HAP-1 (cell line): ENCODE measurements at regions not wholly inside any gene's neighbourhood (a gene's known extent, or its start where the extent isn't known, plus 50 kb on each side); places are given as distances from the start of the nearest gene placed in this dataset.
A peak's percentile ranks its signal among the peaks of the same experiment; 100 is the strongest.

Source experiments
- DNase-seq, 2 experiments: peaks; one replicate each; pipeline ENCODE4 v3.0.0-alpha.2; 2016 to 2020; ENCODE audit warnings: low spot score in 2 of 2
- H3K27me3 ChIP-seq: fragments of 250-450 bp; sonication (Bioruptor Pico); 2 replicates; pipeline ENCODE4 v1.5.1; 2020; ENCODE audit warnings: low read depth, mild to moderate bottlenecking, moderate library complexity
- H3K36me3 ChIP-seq: fragments of 250-450 bp; sonication (Bioruptor Pico); replicated peaks from 2 replicates; pipeline ENCODE4 v1.5.1; 2020; ENCODE audit warnings: mild to moderate bottlenecking
- H3K4me1 ChIP-seq: fragments of 250-450 bp; sonication (Bioruptor Pico); 2 replicates; pipeline ENCODE4 v1.5.1; 2020; ENCODE audit warnings: mild to moderate bottlenecking
- H3K4me3 ChIP-seq: fragments of 250-450 bp; sonication (Bioruptor Pico); 2 replicates; pipeline ENCODE4 v1.5.1; 2020; ENCODE audit warnings: mild to moderate bottlenecking, moderate library complexity
- H3K9me3 ChIP-seq: fragments of 250-450 bp; sonication (Bioruptor Pico); 2 replicates; pipeline ENCODE4 v1.5.1; 2020; ENCODE audit warnings: mild to moderate bottlenecking, moderate library complexity
- in situ Hi-C: fragments of 300-500 bp; cut with MboI; formaldehyde crosslinking; loops from 3 replicates; pipeline ENCODE4 v1.14.3; 2020; ENCODE audit warnings: low sequenced_read_pairs, inconsistent platforms, mixed read lengths

DNA sequence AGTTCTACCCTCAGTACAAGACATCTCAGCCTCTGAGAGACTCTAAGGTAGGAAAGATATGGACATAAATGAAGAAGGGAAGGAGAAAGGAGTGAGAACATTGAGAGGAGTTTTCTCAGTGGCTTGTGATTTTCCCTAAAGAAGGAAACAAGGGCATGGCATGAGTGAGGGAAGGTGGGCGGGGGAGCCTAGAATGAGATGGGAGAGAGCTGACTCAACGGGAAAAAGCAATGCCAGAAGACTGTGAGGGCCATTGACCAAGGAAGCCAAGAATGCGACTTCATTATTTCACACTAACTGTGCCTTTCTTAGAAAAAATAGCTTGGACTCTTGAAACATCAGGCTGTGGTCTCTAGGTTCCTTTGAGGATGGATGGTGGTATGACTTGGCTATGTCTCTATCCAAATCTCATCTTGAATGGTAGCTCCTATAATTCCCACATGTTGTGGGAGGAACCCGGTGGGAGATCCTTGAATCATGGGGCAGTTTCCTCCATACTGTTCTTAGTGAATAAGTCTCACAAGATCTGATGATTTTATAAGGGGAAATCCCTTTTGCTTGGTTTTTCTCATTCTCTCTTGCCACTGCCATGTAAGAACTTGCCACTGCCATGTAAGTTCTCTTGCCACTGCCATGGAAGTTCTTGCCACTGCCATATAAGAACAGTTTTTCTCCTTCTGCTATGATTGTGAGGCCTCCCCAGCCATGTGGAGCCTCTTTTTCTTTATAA lies 279.6 kb downstream of the NUAK1 start:
- Histone ChIP-seq H3K4me1 (no peaks in the 10 kb centered on the region), H3K36me3 (no peaks in the 10 kb centered on the region), H3K9me3 (no peaks in the 10 kb centered on the region), H3K4me3 (no peak overlapping the region), H3K27me3 (no peaks in the 10 kb centered on the region)
- in situ Hi-C loops = no loop called here
- no peak for DNase-seq

DNA sequence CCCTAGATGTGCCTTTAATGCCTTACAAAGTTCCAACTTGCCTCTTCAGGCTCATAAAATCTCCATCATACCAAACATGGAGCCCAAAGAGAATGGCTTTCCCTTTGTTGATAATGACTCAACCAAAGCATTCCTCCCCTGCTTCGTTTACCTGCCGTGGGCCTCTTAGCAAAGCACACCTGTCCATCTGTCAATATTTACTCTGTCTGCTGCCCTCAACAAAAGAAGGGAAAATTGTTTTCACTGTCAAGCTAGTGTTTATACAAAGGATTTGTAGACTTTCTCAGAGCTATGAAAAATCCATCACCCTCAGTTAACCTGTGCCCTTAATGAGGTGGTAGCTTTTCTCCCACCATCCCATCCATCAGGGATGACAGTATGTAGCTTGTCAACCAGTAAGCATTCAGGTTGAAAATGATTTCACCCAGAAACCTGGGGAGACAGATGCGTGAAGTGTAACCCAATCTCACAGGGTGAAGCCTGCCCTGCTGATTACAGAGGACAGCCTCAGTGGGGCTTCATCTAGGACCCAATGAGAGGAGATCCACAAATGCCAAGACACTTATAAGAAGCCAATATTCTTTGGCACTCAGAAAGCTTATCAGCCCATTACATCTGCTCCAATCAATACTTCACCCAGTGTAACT lies 278.1 kb downstream of the NUAK1 start:
- H3K27me3 ChIP-seq = no peaks in the 10 kb centered on the region
- no peaks in the 10 kb centered on the region for H3K4me1 ChIP-seq
- no peaks in the 10 kb centered on the region for H3K9me3 ChIP-seq
- H3K4me3 ChIP-seq = no peak overlapping the region
- DNase-seq = no peak
- in situ Hi-C loops = no loop called here
- H3K36me3 ChIP-seq = no peaks in the 10 kb centered on the region

DNA sequence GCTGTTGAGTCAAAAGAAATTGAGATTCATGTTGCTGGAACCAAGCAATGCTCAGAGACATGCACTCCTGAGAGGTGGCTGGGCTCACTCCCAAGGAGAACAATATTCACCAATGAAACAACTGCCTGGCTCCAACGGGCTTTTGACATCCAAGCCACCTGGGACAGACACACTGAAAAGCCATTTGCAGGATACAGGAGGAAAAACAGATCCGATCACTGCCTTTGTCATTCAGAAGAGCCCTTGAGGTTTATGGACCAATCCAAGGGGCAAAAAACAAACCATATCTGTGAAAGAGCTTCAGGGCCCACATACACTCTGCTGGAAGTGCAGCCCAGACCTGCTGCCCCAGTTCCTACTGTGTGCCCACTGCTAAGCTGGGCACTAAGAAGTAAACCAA lies 277.5 kb downstream of the NUAK1 start:
- Histone ChIP-seq H3K27me3 (no peaks in the 10 kb centered on the region), H3K4me3 (no peak overlapping the region), H3K9me3 (no peaks in the 10 kb centered on the region), H3K4me1 (no peaks in the 10 kb centered on the region), H3K36me3 (no peaks in the 10 kb centered on the region)
- in situ Hi-C loops = no loop called here
- DNase-seq = peak in 1 of 2 experiments; percentile 6

DNA sequence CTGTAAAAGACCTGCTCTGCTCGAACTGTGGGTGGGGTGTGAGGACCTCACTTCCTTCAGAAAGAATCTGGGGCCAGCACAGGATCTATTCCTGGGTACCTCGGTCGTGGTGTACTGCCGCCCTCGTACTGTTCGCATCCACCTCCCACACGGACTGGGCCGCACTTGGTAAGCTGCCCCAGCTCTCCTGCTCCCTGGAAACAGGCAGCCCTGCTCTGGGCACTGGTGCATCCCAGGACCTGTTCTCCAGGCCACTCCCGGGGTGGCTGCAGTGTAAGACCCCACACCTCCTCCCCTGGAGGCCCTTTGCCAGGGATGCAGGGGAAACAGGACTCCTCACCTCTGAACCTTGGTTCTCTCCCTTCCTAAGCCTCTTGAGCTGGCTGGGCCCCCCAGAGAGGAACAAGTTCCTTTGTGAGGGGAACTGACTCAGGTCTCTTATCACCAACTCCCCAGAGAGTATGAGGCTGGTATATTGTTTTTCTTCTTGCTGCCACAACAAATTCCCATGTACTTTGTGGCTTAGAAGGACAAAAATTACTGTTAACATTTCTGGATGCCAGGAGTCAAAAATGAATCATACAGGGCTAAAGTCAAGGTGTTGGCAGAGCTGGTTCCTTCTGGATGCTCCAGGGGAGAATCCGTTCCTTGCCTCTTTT lies 276.5 kb downstream of the NUAK1 start:
- Histone ChIP-seq H3K27me3 (no peaks in the 10 kb centered on the region), H3K9me3 (no peaks in the 10 kb centered on the region), H3K4me1 (no peaks in the 10 kb centered on the region), H3K36me3 (no peaks in the 10 kb centered on the region), H3K4me3 (no peak overlapping the region)
- DNase-seq = no peak
- in situ Hi-C loops = no loop called here

DNA sequence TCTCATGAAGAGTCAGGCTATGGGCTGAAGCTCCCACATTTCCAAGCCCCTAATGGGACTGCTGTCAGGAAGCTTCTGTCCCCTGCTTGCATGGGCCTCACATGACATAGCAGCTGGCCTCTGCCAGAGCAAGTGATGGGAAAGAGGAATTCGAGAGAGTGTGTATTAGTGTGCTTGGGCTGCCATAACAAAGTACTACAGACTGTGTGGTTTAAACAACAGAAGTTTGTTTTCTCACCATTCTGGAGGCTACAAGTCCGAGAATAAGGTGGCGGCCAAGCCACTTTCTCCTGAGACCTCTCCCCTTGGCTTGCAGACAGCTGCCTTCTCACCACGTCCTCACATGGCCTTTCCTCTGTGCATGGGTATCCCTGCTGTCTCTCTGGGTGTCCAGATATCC lies 274.4 kb downstream of the NUAK1 start:
- no peaks in the 10 kb centered on the region for H3K9me3 ChIP-seq
- no peaks in the 10 kb centered on the region for H3K27me3 ChIP-seq
- no peaks in the 10 kb centered on the region for H3K4me1 ChIP-seq
- H3K36me3 ChIP-seq = no peaks in the 10 kb centered on the region
- H3K4me3 ChIP-seq = no peak overlapping the region
- no peak for DNase-seq
- in situ Hi-C loops = no loop called here

DNA sequence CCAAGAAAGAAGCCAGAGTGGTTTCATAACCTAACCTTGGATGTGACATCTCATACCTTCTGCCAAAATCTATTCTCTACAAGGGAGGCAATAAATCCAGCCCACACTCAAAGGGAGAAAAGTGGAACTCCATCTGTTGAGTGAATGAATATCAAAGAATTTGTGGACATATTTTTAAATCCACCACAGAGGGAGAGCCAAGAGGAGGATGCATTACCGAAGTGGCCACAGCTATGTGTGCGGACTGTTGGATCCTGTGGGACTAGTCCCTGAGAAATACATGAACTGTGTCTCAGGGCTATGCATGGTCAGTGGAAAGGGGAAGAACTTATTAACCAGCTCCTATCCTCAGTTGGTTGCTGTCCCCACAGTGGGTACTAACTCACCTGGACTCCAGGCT lies 273.9 kb downstream of the NUAK1 start:
- no peak for DNase-seq
- in situ Hi-C loops = no loop called here
- Histone ChIP-seq H3K4me1 (no peaks in the 10 kb centered on the region), H3K36me3 (no peaks in the 10 kb centered on the region), H3K27me3 (no peaks in the 10 kb centered on the region), H3K9me3 (no peaks in the 10 kb centered on the region), H3K4me3 (no peak overlapping the region)

DNA sequence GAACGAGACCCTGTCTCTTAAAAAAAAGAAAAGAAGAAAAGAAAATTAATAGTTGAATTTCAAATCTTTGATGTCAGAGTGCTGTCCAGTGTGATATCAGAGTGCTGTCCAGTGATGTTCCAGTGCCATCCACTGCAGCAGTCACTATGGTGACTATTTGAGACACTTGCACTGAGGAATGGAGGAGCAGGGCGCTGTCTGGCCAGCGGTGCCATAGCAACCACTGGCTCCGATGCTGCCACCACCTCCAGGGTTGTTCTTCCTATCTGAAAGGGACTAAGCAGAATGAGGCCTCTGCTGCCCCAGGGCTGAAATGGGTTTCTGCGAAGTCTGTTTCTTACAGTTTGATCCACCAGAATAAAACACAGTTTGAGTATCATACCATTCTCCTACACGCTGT lies 272.9 kb downstream of the NUAK1 start:
- Histone ChIP-seq H3K36me3 (no peaks in the 10 kb centered on the region), H3K4me1 (no peaks in the 10 kb centered on the region), H3K4me3 (no peak overlapping the region), H3K9me3 (no peaks in the 10 kb centered on the region), H3K27me3 (no peaks in the 10 kb centered on the region)
- DNase-seq = no peak
- in situ Hi-C loops = no loop called here

DNA sequence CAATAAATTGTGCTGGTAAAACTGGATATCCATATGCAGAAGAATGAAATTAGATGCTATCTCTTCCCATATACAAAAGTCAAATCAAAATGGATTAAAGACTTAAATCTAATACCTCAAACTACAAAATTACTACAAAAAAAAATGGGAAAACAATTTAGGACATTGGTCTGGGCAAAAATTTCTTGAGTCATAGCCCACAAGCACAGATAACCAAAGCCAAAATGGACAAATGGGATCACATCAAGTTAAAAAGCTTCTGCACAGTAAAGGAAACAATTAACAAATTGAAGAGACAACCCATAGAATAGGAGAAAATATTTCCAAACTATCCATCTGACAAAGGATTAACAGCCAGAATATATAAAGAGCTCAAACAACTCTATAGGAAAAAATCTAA lies 264.6 kb downstream of the NUAK1 start:
- H3K27me3 ChIP-seq = no peaks in the 10 kb centered on the region
- H3K4me3 ChIP-seq = no peak overlapping the region
- no peaks in the 10 kb centered on the region for H3K9me3 ChIP-seq
- in situ Hi-C loops = no loop called here
- H3K4me1 ChIP-seq = peaks cover 2% of the 10 kb centered on the region; the same call in 1 of the 2 replicates
- no peak for DNase-seq
- H3K36me3 ChIP-seq = no peaks in the 10 kb centered on the region

DNA sequence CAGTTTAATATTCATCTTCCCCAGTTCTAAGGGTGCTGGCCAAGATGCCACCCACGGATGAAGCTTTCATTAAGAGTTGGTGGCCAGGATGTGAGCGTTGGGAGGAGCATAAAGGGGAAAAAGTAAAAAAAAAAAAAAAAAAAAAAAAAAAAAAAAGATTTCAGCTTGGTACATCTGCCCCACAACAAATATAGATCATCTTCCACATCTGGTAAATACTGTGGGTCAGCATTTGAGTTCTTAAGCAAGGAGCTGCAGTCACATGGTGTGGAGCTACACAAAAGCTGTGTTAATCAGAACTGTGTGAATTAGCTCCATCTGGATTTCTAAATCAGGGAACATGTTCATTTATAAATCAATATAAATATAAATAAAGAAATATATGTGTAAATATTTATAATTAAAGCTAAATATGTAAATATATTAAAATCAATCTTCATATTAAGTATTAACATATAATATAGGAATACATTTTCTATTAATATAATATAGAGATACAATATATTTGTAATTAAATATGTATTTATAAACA lies 262.3 kb downstream of the NUAK1 start:
- in situ Hi-C loops = no loop called here
- peaks cover 2% of the 10 kb centered on the region; the same call in 1 of the 2 replicates for H3K4me1 ChIP-seq
- H3K4me3 ChIP-seq = no peak overlapping the region
- no peaks in the 10 kb centered on the region for H3K9me3 ChIP-seq
- H3K36me3 ChIP-seq = no peaks in the 10 kb centered on the region
- H3K27me3 ChIP-seq = no peaks in the 10 kb centered on the region
- DNase-seq = no peak

DNA sequence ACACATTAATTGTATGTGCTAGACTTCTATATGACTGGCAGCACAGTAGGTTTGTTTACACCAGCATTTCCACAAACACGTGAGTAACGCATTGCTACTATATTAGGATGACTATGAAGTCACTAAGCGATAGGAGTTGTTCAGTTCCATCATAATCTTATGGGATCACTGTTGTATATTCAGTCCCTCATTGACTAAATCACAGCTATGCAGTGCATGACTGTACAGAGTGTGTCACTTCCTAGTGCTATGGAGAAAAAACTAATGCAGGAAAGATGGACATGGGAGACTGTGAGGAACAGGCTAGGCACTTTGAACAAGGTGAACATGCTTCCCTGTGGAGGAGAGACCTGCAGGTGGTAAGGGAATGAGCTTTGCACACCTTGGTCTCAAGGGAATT lies 259.8 kb downstream of the NUAK1 start:
- H3K4me1 ChIP-seq = no peaks in the 10 kb centered on the region
- no peak for DNase-seq
- H3K9me3 ChIP-seq = no peaks in the 10 kb centered on the region
- in situ Hi-C loops = no loop called here
- no peaks in the 10 kb centered on the region for H3K27me3 ChIP-seq
- H3K4me3 ChIP-seq = no peak overlapping the region
- H3K36me3 ChIP-seq = no peaks in the 10 kb centered on the region

DNA sequence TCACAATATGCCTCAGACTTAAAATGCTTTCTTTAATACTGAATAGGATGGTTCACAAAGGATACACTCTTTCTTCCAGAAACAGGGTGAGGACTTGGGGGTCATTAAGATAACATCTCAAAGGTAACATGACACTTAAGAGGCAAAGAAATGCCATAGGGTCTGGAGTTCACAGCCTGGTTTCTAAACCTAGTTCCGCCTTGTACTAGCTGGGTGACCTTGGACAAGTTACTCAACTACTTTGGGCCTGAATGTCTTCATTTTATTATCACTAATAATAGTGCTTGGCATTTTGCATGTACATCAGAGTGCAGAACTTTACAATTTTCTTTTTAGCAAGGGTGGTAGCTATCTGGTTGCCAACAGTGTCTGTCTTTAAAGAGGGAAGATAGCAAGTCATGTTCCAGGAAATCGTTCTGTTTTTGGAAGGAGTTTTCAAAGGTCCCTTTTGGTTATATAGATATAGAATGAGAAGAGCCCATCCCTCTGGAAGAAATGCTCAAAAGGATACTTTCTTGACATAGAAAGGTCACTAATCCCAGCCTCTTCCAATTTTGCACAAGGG lies 257.8 kb downstream of the NUAK1 start:
- Histone ChIP-seq H3K4me3 (no peak overlapping the region), H3K9me3 (no peaks in the 10 kb centered on the region), H3K4me1 (no peaks in the 10 kb centered on the region), H3K36me3 (no peaks in the 10 kb centered on the region), H3K27me3 (no peaks in the 10 kb centered on the region)
- DNase-seq = no peak
- in situ Hi-C loops = no loop called here

DNA sequence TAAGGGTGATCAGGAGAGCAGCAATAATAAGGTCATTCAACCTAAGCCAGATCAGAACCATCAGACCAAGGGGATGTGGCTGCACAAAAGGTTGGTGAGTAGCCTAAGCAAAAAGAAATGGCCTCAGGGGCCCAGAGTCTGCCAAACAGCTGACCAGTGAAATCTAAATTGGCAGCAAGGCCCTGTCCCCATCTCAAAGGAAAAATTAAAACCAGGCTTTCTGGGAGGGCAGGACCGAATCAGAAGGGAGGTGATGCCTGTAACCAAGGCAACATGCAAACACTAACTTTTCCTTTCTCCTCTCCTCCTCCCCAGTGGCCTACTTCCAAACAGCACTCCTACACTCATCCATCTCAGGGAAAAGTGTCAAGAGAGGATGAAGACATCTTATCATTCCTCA lies 256.4 kb downstream of the NUAK1 start:
- in situ Hi-C loops = no loop called here
- Histone ChIP-seq H3K4me1 (no peaks in the 10 kb centered on the region), H3K36me3 (no peaks in the 10 kb centered on the region), H3K4me3 (no peak overlapping the region), H3K9me3 (0 out of 2 replicates have a peak, but pooled peaks cover 3% of the 10 kb centered on the region), H3K27me3 (no peaks in the 10 kb centered on the region)
- DNase-seq = no peak

DNA sequence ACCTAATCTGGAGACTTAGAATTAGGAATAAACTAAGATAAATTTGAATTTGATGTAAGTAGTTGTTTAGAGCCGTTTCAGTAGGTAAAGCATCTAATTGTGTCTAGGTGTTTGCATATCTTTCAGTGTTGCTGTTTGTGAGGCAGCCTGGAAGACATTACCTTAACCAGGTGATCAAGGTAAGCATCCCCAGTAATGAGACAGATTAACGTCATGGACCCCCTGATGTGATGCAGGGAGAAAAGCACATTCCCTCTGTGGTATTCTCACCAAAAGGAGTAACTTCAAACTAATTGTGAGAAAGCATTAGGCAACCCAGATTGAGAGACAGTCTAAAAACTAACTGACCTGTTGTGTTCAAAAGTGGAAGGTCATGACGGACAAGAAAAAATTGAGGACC lies 251.6 kb downstream of the NUAK1 start:
- H3K36me3 ChIP-seq = no peaks in the 10 kb centered on the region
- H3K4me3 ChIP-seq = no peak overlapping the region
- peaks cover 3% of the 10 kb centered on the region; the same call in 1 of the 2 replicates for H3K9me3 ChIP-seq
- H3K4me1 ChIP-seq = no peaks in the 10 kb centered on the region
- no peaks in the 10 kb centered on the region for H3K27me3 ChIP-seq
- in situ Hi-C loops = no loop called here
- DNase-seq = no peak

DNA sequence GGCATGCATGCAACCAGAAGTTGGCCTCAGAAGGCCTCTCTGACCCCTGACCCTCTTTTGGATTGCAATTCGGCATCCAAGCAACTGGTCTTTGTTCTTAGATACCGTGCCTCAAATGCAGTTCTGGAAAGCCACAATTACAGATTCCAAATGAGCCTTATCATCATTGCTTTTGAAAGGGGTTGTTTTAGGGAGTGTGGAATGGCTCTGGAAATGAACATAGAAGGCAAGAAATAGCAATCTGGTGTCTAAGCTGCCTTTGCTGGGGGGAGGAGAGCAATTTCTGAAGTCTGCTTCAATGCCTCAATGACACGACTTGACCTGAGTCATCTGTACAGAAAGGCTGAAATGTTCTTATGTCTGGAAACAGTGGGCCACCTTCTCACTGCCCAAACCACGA lies 250.1 kb downstream of the NUAK1 start:
- no peaks in the 10 kb centered on the region for H3K36me3 ChIP-seq
- in situ Hi-C loops = no loop called here
- H3K4me3 ChIP-seq = no peak overlapping the region
- peaks cover 3% of the 10 kb centered on the region; the same call in 1 of the 2 replicates for H3K9me3 ChIP-seq
- no peaks in the 10 kb centered on the region for H3K4me1 ChIP-seq
- H3K27me3 ChIP-seq = no peaks in the 10 kb centered on the region
- DNase-seq = no peak
